ENCODE measurements at regions not wholly inside any gene's neighbourhood (a gene's known extent, or its start where the extent isn't known, plus 50 kb on each side); places are given as distances from the start of the nearest gene placed in this dataset.

DNA sequence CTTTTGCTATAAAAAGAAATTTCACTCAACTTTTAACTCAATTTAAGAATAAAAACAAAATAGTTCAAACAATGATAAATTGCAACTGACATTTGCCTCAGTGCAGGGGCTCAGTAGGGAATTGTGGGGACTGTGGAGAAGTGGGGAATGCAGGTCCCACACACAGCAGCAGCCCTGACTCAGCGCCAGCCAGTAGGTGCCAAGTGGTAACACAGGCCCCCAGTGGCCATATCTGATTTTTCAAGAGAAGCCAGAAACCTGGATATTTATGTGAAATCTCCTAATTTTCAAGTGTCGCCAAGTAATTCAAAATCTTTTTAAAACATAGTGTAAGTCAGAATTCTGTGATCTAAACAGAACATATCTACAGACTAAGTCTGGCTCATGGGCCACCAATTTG, 186.3 kb downstream of the EN1 start:
- DNase-seq, result no peak

DNA sequence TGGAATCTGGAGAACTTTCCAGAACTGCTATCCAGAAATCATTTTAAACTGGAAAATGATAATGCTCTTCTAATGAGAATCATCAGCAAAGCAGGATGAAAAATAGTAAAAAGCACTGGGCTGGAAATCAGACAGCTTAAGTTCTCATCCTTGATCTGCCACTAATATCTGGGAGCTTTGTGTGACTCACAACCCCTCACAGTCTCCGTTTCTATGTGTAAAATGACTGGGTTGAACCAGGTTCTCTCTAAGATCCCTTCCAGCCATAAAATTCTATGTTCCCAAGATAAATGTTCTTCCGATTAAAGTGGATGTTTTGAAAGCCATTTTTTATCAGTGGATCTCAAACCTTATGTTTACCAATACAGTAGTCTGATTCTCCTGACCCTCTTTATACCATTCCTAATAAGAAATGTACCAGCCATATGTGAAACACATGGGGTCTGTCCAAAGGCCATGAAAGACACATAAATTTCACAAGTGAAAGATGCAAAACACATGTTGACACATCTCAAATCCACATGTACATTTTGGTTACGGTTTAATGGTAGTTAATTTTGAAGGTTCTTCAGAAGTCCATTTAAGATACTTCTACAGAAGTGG, 188.8 kb downstream of the EN1 start:
- no peak for DNase-seq

DNA sequence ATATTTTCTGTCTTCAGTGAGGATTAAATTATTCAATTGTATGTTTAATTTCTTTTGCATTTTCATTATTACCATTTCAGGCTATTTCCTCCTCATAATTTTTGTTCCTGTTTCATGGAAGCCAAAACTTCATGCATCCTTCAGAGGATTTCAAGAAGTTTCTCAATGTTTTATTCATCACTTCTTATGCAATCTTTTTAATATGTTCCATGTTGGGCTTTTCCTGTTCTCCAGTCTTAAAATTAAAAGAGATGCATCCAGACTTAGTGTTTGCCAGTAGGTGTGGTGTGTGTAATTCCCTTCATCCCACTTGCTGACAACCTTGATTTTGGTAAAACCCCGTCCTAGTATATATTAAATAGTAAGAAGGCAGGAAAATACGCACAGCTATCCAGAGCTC, 190.0 kb downstream of the EN1 start:
- DNase-seq, result peak; percentile 19

DNA sequence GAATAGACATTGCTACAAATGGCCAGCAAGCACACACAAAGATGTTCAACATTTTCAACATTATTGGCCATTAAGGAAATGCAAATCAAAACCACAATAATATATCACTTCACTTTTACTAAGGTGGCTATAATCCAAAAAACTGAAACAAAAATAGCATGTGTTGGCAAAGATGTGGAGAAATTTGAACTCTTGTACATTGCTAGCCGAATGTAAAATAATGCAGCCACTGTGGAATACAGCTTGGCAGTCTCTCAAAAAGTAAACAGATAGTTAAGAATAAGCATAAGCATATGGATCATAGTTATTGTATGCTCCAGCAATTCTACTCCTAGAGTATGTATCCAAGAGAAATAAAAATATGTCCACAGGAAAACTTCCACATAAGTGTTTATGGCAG, 192.5 kb downstream of the EN1 start:
- DNase-seq, result no peak

DNA sequence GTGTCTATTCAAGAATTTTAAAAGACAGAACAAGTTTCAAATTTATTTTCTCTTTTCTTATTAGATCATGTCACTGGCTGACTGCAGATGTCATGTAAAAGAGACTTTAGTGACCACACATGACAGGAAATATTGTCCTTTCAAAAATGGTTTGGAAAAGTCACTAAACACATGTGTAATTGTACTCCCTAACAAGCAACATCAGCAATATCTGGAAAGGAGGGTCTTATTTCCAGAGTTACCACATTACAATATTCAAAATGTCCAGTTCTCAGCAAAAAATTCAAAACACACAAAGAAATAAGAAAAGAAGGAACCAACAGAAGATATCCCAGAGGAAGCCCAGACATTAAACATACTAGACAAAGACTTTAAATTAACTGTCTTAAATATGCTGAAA, 197.1 kb downstream of the EN1 start:
- no peak for DNase-seq

DNA sequence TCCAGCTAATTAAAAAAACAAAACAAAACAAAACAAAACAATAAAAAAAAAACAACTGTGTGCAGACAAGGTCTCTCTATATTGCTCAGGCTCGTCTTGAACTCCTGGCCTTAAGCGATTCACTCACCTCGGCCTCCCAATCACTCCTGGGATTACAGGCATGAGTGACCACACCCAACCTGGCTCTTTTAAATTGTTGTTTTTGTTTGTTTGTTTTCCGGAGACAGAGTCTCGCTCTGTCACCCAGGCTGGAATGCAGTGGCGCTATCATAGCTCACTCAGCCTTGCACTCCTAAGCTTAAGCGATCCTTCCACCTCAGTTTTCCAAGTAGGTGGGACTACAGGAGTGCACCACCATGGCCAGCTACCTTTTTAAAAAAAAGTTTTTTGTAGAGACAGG, 201.6 kb downstream of the EN1 start:
- DNase-seq, result no peak

DNA sequence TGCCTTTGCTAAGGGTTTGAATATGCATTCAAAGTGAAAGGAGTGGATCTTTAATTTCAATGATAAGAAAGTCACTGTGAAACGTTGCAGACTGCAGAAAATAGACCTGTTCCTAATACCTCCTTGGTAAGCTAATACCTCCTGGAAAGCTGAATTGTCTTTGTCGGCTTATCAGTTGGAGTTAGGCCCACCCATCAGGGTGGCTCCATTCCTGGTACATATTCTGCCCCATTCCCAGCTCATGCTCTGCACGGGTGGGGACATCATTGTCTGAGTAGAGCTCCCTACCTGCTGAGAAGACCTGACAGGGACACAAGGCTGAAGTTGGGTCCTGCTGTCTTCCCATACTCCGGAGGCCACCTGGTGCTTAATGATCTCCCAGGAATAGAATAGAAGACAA, 203.3 kb downstream of the EN1 start:
- DNase-seq, result no peak

DNA sequence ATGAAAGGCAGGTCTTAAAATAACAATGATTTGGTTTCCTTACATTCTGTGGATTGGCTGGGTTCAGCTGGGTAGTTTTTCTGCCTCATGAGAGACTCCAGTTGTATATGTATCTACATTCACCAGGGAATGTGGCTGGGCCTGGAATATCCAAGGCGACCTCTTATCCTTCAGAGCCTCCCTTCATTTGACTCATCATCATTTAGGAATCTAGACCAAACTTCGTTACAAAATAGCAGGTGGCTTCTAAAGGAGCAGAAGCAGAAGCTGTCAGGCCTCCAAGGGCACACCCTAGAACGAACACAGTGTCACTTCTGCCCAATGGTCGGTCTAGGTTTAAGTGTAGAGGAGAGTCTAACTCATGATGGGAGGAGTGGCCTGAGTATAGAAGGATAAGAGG, 204.2 kb downstream of the EN1 start:
- no peak for DNase-seq

DNA sequence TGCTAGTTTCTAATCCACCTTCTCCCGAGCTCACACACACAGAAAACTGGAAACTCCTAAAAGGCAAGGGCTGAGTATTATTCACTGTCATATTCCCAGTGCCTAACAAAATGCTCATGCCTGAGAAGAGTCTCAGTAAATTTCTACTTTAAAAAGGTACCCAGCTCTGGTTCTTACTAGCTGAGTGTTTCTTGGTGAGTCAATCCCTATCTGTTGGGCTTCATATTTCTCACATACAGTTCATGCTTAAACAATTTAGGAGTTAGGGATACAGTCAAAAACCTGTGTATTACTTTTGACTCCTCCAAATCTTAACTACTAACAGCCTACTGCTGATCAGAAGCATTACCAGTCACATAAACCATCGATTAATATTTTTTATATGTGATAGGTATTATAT, 204.9 kb downstream of the EN1 start:
- no peak for DNase-seq

DNA sequence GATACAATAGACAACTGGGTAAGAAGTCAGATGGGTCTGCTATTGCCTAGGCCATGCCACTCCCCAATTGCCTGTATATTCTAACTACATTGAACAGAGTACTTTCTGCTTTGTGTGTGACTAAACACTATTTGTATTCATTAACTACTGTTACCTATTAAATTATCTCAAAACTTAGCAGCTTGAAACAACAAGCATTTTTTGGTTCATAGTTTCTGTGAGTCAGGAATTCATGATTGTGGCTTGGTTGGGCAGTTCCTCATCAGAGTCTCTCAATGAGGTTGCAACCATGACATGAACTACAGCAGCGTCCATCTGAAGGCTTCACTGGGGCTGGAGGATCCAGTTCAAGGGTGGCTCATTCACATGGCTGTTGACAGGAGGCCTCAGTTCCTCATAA, 205.7 kb downstream of the EN1 start:
- peak; percentile 83 for DNase-seq

DNA sequence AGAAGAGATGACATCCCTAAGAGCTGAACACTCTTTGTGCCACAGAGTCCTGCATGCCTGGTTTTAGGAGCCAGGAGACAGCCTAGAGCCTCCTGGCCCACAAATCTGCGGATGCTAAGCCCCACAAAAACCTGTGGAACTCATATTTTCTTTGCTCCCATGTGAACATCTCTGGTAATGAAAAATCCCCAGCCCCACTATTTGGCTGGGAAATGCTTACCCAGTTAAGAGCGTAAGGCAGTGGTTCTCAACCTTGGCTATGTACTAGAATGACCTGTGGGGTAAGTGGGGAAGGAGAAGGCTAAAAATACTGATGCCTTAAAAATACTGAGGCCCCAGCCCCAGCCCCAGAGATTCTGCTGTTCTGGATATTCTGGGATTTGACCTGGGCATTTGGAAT, 208.1 kb downstream of the EN1 start:
- no peak for DNase-seq

DNA sequence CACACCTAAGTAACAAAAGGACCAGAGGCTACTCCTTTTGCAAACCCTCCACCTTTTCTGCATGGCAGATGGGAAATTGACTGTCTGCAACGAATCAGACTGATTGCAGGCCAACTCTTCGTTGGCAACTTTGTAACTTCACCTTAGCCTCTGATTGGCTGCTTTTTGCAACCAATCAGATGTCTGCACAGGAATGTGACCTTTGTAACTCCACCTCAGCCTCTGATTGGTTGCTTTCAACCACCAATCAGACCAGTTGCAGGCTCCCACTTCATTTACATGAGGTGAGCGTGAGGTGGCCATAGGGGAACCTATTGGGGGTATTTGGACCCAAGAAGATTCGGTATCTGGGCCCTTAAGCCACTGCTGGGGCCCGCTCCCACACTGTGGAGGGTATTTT, 209.0 kb downstream of the EN1 start:
- no peak for DNase-seq

DNA sequence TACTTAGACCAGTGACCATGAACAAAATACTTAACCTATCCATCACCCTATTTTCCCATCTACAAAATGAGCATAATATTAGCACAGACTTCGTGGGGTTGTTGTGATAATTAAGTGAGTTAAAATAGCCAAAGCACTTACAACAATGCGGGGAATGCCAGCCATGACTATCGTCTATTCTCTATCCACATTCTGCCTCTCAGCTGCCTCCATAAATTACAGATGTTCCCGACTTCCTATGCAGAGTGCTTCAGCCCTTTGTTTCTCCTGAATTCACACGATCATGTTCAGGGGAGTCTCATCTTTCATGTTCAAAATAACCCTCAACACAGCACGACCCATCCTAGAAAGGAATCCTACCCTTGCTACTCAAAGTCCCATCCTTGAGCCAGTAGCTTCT, 211.6 kb downstream of the EN1 start:
- DNase-seq, result no peak

DNA sequence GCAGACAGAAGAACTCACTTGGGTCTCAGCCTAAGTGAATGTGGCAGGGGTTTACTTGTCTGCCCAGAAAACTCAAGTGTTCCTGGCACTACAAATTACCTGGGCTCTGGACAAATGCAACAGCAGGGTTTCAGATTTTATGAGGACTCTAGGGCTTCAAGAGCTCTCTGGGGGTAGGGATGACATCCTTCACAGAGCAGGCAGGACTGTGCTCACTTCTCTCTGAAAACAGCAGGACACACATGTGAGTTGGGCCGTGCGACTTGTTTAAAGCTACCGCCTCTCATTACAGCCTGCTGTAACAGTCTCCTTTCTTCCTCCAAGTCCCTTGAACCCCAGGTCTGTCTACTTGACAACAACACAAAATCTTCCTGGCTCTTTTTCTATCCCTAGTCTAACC, 212.6 kb downstream of the EN1 start:
- no peak for DNase-seq

DNA sequence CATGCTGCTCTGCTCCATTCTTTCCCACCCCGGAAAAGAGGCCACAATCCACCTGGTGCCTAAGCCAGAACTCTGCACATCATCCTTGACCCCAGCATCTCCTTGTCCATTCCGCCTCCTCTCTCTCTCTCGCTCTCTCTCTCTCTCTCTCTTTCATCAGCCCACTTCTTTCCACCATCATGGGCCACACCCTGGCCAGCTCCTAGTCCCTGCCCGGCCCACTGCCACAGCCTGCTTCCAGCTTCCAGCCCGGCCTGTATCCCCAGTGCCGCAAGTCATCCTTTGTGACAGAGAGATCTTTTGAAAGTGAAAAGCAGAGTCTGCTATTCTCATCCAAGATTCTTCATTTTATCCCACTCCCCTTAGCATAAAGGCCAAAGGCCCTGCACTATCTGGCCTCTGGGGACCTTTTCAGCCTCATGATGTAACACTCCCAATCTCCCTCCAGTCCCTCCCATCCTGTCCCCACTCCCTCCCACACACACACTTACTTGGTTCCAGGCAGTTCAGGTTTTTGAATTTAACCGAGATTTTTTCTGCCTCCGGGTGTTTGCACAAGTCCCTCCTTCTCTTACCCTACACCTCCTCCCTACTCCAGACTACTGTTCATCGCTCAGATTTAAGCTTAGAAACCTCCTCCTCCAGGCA, 214.0 kb downstream of the EN1 start:
- no peak for DNase-seq

DNA sequence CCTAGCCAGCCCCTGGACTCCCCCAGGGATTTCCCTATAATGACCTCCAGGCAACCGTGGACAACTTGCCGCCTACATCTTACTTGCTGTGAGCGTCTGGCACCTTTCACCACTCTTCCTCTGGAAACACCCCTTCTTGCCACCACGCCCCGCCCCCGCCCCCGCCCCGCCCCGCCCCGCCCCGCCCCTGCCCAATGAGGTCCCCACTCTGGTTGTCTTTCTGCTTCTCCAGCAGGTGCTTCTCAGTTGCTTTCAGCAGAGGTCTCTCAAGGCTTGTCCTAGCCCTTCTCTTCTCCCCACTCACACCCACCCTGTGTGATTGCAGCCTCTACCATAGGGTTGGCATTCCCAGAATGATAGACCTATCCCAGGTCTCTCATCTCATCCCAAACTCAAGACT, 214.5 kb downstream of the EN1 start:
- no peak for DNase-seq

DNA sequence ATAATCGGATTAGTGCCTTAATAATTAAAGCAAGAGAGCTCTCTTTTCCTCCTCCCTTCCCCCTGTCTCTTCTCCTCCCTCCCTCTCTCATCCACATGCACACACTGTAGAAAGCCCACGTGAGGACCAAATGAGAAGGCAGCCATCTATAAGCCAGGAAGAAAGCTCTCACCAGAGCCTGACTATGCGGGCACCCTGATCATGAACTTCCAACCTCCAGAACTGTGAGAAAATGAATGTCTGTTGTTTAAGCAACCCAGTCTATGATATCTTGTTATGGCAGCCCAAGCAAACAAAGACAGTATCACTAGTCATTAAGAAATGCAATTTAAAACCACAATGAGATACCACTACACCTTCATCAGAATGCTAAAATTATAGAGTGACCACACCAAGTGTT, 220.3 kb downstream of the EN1 start:
- DNase-seq, result no peak

DNA sequence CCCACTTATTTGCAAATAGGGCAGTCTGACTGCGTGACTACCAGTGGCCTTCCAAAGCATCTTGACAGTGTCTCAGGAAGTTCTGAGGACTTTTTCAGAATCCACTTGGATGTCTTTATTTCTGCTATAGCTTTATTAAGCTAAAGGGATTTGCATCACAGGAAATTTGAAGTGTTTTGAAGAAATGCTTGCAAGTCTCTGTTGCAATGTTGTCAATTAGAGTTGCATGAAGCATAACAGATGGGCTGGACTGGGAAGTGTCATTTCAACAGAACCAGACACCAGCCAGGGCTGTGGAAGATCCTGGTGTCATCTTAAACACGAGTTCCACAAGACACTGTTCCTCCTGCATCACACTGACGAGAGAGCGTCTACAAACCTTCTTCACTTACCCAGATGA, 224.5 kb downstream of the EN1 start:
- peak; percentile 55 for DNase-seq

DNA sequence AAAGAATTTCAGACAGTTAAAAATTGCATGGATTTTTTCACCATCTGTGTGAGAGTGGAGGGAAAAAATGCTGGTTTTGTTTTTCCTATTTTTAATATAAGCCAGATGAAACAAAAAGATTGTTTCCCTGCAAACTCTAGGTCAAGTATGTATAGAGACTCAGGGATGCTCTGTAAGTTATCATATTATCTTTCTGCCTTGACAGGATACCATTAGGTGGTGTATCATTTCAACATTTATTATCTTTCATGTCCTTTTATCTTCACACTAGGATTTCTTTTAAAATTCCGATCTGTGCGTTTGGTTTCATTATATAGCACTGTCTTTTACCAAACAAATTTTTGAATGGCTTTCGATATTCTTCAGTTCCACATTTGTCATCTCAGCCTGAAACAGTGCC, 225.3 kb downstream of the EN1 start:
- DNase-seq, result no peak

DNA sequence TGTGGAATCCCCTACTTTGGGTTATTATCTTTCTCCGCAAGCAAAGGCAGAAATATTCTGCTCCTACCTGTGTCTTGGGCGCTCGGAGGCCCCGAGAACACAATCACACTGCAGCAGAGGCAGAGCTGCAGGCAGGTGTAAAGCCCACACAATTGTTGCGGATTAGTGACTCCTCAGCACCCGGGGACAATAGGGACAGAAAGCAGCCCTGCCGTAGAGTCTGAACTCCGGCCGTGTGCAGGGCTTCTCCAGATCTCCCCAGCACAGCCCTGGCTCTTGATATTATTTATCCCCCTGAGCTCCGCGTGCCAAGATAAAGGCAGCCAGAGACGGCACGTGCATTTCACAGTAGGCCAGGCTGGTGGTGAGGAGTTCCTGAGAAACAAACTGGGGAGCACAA, 229.2 kb downstream of the EN1 start:
- no peak for DNase-seq

DNA sequence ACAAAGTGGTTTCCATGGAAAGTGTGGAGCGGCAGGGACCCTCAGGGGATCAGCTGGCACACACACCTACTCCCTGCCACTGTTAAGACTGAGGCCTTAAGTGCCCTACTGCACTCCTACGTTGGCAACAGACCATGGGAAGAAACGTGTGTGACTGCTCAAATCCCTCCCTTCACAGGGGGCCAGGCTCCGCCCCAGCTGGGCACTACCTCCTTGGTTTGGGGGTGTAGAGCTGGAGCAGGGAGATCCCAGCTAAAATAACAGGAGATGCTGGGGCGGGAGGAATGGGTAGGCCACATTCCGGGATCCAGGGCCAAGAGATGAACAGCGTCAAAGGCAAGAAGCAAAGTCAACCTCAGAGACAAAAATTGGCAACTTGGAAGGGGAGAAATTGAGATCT, 231.0 kb downstream of the EN1 start:
- no peak for DNase-seq

DNA sequence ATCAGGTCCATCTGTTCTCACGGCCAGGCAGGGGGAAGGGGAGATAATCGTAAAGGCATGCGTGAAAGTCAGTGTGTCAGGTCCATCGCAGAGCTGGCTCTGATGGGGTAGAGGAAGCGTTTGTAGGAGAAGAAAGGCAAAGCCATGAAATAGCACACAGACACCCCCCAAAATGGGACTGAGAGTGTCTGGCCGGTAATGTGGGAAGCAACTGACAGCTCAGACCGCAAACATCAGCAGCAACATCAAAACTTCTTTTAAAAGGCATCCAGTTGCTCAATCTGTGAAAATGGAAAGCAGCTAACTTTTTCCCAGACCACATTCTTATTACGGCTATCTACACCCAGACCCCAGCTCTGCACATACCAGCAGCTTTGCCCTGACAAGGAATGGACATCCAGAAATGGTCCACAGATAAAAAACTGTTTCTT, 232.6 kb downstream of the EN1 start:
- peak; percentile 90 for DNase-seq

DNA sequence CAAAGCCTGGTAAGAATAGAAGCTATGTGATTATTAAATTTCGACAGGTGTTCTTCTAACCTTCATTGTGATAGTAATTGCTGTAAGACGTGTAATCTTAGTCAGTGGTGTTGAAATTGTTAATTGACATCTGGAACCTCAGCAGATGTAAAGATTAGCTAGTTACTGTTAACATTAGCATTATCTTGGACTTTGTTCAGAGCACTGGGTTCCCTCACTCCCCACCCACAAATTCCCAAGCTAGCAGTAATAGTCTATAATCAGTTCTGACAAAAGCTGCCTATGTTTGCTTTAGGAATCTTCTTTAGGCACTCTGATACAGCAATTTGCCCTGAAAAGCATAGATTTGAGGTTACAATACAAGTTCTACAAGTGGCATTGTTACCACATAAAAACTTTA, 233.7 kb downstream of the EN1 start:
- DNase-seq, result peak; percentile 6

DNA sequence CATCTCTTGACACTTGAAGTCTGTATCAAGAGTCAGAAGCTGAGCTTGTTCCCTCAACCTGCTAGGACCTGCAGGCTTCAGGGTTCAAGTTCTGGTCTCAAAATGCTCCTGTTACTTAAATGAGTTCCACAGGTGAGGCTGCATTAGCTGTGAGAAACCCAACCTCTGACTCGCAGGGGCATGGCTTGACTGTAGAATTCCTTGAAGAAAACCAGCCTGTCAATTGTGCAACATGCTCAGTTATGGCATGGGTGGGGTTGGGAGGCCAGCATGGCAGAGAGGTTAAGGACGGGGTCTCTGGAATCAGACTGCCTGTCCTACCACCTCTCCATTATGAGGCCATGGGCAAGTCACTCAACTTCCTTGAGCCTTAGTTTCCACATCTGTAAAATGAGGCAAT, 235.8 kb downstream of the EN1 start:
- no peak for DNase-seq

DNA sequence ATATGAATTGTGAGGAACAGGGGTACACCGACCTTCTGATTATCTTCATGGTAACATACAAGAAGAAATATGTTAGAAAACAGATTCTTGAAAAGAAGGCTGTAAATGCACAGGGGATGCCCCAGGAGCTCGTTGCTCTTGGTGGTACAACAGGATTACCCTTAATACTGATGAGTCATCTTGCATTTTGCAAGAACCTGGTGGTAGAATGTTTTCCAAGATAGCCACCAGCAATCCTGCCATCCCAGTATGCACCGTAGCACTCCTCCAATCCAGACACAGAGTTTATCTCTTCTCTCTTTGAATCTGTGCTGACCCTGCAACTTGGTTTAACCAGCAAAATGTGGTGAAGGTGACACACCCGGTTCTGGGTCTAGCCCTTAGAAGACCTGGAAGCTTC, 238.3 kb downstream of the EN1 start:
- DNase-seq, result peak; percentile 60
